ENCODE measurements at regions not wholly inside any gene's neighbourhood (a gene's known extent, or its start where the extent isn't known, plus 50 kb on each side); places are given as distances from the start of the nearest gene placed in this dataset.

GRCh38 chr6:146974351-146974750 lies 229.9 kb upstream of the STXBP5 start:
- TF ChIP-seq POLR2A (IDR thresholded peaks at IDR 0.05; ENCODE audit: low read depth, low read length), result no peak
- TF ChIP-seq POLR2AphosphoS5 (IDR thresholded peaks at IDR 0.05; ENCODE audit: low read depth, low read length), result no peak
- no peak for TF ChIP-seq TAF1 (IDR thresholded peaks at IDR 0.05; ENCODE audit: borderline replicate concordance, low read depth, low read length)

All from GM12892 (cell line).